NCI-H69 (cell line): ENCODE measurements at regions not wholly inside any gene's neighbourhood (a gene's known extent, or its start where the extent isn't known, plus 50 kb on each side); places are given as distances from the start of the nearest gene placed in this dataset.
"Not testable (repeated sequence)": the region's sequence is repeated elsewhere in the genome, so short reads cannot be mapped to it uniquely, and the experiment has no call there.

ENCODE experiments used
- DNase-seq: peaks from one replicate; lab custom pipeline; 2025; lab: John Stamatoyannopoulos, UW

DNA sequence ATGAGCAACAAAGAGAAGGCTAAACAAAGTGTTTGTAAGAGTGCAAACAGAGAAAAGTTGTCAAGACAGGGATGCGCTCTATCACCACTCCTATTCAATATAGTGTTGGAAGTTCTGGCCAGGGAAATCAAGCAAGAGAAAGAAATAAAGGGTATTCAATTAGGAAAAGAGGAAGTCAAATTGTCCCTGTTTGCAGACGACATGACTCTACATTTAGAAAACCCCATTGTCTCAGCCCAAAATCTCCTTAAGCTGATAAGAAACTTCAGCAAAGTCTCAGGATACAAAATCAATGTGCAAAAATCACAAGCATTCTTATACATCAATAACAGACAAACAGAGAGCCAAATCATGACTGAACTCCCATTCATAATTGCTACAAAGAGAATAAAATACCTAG is 143.4 kb upstream of the POGK start:
- not testable (repeated sequence) for DNase-seq

DNA sequence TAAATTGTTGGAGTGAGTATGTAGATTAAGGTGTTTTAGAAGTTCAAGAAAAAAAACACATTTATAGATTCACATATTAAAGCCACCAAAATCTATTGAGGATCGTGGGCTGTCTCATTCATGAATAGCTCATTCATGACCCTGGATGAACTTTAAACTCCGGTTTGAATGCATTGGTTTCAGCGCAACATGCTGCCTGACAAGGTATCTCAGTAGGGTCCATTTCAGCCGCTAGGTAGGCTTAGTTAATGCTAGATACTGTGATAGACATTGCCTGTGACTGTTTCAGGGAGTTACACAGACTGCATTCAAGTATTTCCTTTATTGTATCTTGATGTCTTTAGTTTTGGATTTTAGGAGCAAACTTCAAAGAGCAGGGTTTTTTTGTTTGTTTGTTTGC is 140.5 kb upstream of the POGK start:
- no peak for DNase-seq

GRCh38 chr1:166699613-166700012 is 139.7 kb upstream of the POGK start:
- DNase-seq = no peak

DNA sequence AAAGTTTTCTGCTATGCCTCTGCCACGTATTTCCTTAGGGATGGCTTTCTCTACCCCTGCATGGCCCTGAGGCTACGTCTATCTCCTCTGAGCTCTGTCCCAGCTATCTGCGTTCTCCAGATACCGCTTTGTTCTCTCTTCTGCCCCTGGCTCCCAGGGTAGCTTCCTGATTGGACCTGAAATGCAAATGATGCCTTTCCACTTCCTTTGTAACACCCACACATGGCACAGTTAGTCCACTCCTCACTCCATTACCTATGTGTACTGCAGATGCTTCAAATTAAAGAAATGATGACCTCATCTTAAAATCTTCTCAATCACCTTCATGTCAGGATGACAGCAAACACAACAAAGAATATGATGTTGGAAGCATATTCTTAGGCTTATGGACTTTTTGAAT is 138.6 kb upstream of the POGK start:
- no peak for DNase-seq

- DNase-seq = no peak
Measured at GRCh38 chr1:166701603-166702100, 137.6 kb upstream of the POGK start.

DNA sequence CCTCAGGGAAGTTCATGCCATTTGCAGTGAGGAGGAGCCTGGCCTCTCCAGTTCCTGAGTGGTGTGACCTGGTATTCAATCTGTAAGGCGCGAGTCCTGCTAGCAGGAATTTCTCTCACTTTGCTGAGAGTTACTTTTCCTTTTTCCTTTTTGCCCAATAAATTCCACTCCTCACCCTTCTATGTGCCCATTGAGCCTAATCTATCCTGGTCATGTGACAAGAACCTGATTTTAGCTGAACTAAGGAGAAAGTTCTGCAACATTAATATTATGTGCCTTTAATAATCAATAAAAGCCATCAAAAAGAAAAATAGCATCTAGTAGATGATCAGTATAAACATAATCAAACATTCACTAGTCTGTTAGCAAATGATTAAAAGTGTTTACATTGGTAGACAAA is 136.1 kb upstream of the POGK start:
- DNase-seq = no peak

GRCh38 chr1:166703726-166704462 is 135.4 kb upstream of the POGK start:
- DNase-seq = no peak

DNA sequence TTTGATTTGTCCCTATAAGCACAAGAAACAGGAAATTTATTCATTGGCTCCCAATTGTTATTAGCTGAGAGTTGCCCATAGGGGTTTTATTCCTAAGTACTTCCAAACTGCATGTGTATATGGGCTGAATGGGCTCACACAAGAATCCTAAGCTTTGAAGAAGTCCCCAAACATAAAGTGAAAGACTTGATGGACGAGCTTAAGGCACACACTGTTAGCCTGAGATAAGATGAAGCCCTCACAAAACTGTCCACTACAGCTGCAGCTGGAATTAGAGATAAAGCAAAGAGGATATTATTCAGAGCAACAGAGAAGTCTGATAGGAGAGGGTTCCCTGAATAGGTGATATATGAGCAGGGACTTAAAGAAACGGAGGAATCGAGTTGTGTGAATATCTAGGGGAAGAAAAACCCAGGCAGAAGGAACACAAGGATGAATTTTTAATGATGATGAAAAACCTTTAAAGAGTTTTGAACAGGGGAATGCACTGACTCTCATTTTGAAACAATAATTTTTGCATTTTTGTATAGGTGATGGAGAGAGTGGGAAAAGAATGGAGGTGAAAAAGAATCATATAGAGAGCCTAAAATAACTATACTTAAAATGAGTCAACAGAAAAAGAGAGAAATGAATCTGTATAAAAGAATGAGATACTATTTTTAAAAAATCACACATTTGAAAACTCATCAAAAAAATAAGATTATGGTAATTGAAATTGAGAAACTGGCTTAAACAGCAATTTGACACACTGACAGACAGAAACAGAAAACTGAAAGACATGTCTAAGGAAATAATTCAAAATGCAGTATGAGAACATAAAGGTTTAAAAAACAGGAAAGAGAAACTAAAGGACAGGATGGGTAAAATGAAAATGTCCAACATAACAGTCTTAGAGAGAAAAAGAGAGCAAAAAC is 133.6 kb upstream of the POGK start:
- DNase-seq = no peak

GRCh38 chr1:166716620-166717019 is 122.7 kb upstream of the POGK start:
- DNase-seq = no peak

DNA sequence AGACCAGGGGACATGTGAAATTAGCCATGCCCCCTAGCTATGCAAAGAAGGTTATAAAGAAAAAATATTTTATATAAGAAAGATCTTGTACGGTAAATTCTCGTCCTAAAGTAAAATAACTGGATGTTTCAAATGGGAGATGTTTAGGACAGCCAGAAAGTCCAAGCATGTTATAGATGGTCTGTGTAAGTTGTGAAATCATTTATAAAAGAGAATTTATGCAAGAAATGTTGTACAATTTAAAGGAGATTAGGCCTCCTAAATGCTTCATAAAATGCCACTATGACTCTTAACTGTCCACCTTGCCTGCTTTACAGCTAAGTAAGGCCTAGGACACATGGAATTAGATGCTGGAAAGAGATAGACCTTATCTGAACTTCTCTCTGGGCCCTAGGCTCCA is 118.1 kb upstream of the POGK start:
- no peak for DNase-seq

DNA sequence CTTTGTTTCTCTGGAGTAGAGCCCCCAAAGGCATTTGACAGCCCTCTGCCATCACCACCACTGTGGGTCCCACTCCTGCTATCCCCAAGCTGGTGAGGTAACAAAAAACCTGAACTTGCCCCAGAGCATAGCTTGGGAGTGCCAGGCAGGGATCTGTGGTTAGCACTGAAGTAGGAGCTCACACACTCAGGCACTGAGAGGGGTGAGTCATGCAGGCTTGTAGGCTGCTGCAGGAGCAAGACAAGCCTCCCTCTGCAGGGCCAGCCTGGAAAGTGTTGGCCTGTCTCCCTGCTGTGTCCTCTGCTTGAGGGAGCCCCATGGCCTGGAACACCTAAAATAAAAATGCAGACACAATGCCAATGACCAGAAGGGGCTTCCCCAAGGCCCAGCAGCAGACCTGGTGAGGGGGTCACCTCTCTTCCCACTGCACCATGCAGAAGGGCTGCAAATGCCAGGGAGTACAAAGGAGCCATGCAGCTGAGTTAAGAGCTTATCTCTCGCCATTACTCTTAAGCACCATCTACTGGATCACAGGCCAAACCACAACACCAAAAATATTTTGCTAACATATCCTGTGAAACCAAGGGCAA is 108.9 kb upstream of the POGK start:
- no peak for DNase-seq

DNA sequence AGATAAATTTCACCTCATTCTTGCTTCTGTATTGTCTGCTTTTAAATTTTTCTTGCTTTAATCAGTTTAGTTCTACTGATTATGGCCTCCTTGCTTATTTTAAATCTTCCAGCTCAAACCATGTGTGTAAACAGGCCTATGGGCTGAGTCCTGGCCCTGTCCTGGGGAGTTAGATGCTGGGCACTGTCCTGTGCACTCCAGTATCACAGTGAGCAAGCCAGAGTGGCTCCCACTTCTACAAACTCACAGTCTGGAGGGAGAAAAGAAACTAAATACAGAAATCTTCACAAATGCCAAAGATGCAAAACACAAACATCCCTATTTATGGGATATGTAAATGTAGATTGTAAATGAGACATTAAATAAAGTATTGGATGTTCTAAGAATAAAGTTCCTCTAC is 101.1 kb upstream of the POGK start:
- no peak for DNase-seq

- DNase-seq = no peak
Measured at GRCh38 chr1:166738873-166739272, 100.4 kb upstream of the POGK start.

DNA sequence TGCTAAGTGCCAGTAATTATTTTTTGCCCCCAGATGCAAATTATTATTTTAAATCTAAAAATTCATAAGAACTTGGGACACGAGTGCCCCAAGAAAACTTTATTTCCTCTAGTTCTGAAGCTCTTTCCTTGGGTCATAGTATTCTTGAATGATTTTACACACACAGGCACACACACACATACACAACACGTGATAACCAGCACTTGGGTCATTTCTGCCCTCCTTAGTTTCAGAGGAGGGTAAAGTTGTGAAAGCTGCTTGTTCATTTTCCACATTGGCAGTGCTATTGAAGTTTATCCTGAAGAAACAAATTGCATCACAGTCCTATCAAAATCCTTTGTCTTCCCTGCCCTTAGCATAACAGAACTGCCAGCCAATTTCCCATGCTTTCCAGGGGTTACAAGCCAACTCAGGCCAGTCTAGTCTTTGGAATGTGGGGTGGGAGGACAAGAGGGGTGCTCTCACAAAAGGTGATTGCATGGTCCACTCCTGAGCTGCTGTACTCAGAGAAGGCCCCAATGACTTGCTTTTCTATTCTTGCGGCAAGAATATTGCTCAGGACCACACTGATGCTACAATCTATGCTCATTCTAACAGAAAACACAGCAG is 98.5 kb upstream of the POGK start:
- no peak for DNase-seq

DNA sequence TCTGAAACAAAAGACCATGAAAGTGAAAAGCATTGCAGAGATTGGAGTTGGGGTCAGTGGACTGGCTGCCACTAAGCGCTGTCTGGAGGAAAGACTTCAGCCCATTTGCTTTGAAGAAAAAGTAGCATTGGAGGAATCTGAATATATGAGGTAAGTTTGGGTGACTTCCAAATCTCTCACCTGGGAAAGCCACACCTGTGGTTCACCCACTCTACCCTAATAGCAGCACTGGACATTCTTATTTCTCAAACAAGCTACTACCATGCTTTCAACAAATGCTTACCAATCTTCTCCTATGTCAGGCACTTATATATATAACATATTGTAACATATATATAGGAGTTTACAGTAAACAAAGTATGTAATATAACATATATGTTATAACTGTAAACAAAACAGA is 76.0 kb upstream of the POGK start:
- no peak for DNase-seq

DNA sequence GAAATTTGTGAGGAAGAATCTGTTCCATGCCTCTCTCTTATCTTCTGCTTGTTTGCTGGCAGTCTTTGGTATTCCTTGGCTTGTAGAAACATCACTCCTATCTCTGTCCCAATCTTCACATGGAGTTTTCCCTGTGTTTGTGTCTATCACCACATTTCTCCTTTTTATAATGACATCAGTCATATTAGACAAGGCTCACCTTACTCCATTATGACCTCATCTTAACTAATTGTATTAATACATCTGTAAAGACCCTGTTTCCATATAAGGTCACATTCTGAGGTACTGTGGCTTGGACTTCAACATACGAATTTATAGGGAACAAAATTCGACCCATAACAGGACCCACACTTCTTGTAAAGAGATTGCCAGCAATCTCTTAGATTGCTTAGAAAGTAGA is 72.3 kb upstream of the POGK start:
- no peak for DNase-seq

DNA sequence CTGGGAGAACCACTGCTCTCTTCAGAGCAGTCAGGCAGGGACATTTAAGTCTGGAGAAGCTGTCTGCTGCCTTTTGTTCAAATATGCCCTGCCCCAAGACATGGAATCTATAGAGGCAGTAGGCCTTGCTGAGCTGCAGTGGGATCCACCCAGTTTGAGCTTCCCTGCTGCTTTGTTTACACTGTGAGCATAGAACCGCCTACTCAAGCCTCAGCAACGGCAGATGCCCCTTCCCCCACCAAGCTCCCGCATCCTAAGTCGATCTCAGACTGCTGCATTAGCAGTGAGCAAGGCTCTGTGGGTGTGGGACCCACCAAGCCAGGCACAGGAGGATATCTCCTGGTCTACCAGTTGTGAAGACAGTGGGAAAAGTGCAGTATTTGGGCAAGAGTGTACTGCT is 54.6 kb upstream of the POGK start:
- peak; percentile 9 for DNase-seq

- DNase-seq = no peak
Measured at GRCh38 chr1:166785987-166786386, 53.3 kb upstream of the POGK start.

DNA sequence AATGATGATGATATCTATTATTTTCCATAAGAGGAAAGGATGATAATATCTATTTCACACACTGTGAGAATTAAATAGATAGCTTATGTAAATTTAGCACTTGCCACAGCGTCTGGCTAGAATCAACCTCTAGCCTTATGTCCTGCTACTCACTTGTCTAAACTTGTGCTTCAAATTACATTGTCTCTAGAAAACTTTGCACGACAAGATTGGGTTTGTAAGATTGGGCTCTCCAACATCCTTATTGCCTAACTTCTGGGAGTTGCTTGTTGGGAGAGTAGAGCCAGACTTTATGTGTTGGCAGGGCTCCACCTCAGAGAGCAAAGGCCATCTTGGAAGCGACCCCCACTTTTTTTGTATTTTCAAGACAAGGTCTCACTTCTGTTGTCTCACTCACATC is 50.0 kb upstream of the POGK start:
- no peak for DNase-seq
